ENCODE measurements at regions not wholly inside any gene's neighbourhood (a gene's known extent, or its start where the extent isn't known, plus 50 kb on each side); places are given as distances from the start of the nearest gene placed in this dataset.

DNA sequence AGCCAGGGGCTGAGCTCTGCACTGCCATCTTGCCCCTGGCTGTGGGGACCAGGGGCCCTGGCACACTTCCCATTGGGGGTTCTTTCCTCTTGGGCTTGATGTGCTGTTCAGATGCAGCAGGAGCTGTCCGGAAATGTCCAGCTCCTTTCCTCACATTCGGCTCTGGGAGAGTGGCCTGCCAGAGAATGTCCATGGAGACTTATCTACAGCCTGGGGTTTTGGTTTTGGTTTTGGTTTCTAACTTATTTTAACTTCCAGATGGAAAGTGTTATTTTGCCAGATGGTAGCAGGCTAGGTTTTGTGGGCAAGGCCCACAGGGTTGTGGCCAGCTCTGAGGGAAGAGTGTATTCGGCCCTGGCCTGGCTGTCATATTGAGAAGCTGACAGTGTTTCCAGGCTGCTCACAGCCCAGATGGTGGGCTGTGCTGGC, 177.3 kb downstream of the ANKRD30B start:
- H3K9me3 ChIP-seq (ENCODE audit: insufficient read depth, low read depth, low read length), result no peaks in the 10 kb centered on the region; the same call in 1 of the 2 replicates
- H3F3A ChIP-seq (ENCODE audit: low read depth), result no peaks in the 10 kb centered on the region
- no peaks in the 10 kb centered on the region for H4K20me1 ChIP-seq (ENCODE audit: insufficient read depth, low read length, poor library complexity, severe bottlenecking)
- H3K4me2 ChIP-seq (ENCODE audit: low read depth, low read length, poor library complexity, severe bottlenecking), result no peak overlapping the region
- no peaks in the 10 kb centered on the region for H3K27me3 ChIP-seq (ENCODE audit: insufficient read depth, low read length, poor library complexity, severe bottlenecking)
- no peaks in the 10 kb centered on the region for H3K36me3 ChIP-seq (ENCODE audit: insufficient read depth, low read length)
- H2AFZ ChIP-seq (ENCODE audit: low read length), result no peak overlapping the region
- no peak for TF ChIP-seq EZH2phosphoT487 (IDR thresholded peaks at IDR 0.05; ENCODE audit: borderline replicate concordance)
- TF ChIP-seq, protein P1, sequence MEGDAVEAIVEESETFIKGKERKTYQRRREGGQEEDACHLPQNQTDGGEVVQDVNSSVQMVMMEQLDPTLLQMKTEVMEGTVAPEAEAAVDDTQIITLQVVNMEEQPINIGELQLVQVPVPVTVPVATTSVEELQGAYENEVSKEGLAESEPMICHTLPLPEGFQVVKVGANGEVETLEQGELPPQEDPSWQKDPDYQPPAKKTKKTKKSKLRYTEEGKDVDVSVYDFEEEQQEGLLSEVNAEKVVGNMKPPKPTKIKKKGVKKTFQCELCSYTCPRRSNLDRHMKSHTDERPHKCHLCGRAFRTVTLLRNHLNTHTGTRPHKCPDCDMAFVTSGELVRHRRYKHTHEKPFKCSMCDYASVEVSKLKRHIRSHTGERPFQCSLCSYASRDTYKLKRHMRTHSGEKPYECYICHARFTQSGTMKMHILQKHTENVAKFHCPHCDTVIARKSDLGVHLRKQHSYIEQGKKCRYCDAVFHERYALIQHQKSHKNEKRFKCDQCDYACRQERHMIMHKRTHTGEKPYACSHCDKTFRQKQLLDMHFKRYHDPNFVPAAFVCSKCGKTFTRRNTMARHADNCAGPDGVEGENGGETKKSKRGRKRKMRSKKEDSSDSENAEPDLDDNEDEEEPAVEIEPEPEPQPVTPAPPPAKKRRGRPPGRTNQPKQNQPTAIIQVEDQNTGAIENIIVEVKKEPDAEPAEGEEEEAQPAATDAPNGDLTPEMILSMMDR (conservative IDR thresholded peaks at IDR 0.05; ENCODE audit: low read length), result no peak
- H3K9me2 ChIP-seq (replicated peaks; ENCODE audit: low read depth, low read length), result no peaks in the 10 kb centered on the region
- H3K9ac ChIP-seq (ENCODE audit: low read depth, low read length, poor library complexity, severe bottlenecking), result no peak overlapping the region
- no peak overlapping the region for H3K4me3 ChIP-seq (ENCODE audit: low read length, poor library complexity, severe bottlenecking)
- no peaks in the 10 kb centered on the region for H3K79me2 ChIP-seq (ENCODE audit: insufficient read depth, low read length)
- H3K4me1 ChIP-seq (ENCODE audit: insufficient read depth, low read length, poor library complexity, severe bottlenecking), result no peaks in the 10 kb centered on the region

DNA sequence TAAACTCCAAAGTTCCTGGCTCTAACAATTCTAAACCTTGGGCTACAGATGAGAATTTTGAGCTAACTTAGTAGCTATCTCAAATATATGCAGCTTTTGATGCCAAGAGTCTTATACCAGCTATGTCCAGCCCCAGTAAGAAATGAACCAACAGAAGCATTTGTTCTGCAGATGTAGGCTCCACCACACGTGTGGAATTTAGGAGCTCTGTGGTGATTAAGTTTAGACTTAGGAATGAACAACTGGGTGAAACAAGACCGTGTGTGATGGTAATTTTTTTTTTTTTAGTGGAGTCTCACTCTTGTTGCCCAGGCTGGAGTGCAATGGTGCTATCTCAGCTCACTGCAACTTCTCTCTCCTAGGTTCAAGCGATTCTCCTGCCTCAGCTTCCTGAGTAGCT, 179.7 kb downstream of the ANKRD30B start:
- Histone ChIP-seq H3K9me3 (ENCODE audit: insufficient read depth, low read depth, low read length) (peaks cover 4% of the 10 kb centered on the region; the same call in 1 of the 2 replicates), H3K4me3 (ENCODE audit: low read length, poor library complexity, severe bottlenecking) (no peak overlapping the region), H3F3A (ENCODE audit: low read depth) (no peaks in the 10 kb centered on the region), H3K4me2 (ENCODE audit: low read depth, low read length, poor library complexity, severe bottlenecking) (no peak overlapping the region), H4K20me1 (ENCODE audit: insufficient read depth, low read length, poor library complexity, severe bottlenecking) (no peaks in the 10 kb centered on the region), H3K27me3 (ENCODE audit: insufficient read depth, low read length, poor library complexity, severe bottlenecking) (no peaks in the 10 kb centered on the region), H3K9ac (ENCODE audit: low read depth, low read length, poor library complexity, severe bottlenecking) (no peak overlapping the region), H3K36me3 (ENCODE audit: insufficient read depth, low read length) (no peaks in the 10 kb centered on the region), H2AFZ (ENCODE audit: low read length) (no peak overlapping the region), H3K9me2 (replicated peaks; ENCODE audit: low read depth, low read length) (no peaks in the 10 kb centered on the region), H3K4me1 (ENCODE audit: insufficient read depth, low read length, poor library complexity, severe bottlenecking) (no peaks in the 10 kb centered on the region), H3K79me2 (ENCODE audit: insufficient read depth, low read length) (no peaks in the 10 kb centered on the region)
- TF ChIP-seq, protein P1 (conservative IDR thresholded peaks at IDR 0.05; ENCODE audit: low read length), result no peak
- no peak for TF ChIP-seq EZH2phosphoT487 (IDR thresholded peaks at IDR 0.05; ENCODE audit: borderline replicate concordance)

DNA sequence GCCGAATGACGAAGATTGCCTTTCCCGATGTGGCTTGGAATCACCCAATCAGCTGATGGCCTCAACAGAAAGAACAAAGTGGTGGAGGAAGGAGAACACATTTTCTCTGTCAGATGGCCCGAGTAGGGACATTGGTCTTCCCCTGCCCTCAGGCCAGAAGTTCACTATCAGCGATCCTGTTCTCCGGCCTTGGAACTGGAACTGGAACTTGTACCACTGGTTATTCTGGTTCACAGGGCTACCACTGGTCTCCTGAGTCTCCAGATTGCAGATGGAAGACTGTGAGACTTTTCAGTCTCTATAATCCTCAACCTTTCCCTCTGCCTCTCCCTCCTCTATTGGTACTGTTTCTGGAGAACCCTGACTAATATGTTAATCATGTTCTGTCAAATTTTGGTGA, 180.4 kb downstream of the ANKRD30B start:
- no peaks in the 10 kb centered on the region for H3K27me3 ChIP-seq (ENCODE audit: insufficient read depth, low read length, poor library complexity, severe bottlenecking)
- H3K4me3 ChIP-seq (ENCODE audit: low read length, poor library complexity, severe bottlenecking), result no peak overlapping the region
- no peaks in the 10 kb centered on the region for H3K36me3 ChIP-seq (ENCODE audit: insufficient read depth, low read length)
- no peak overlapping the region for H2AFZ ChIP-seq (ENCODE audit: low read length)
- TF ChIP-seq, protein P1 (conservative IDR thresholded peaks at IDR 0.05; ENCODE audit: low read length), result no peak
- no peak for TF ChIP-seq EZH2phosphoT487 (IDR thresholded peaks at IDR 0.05; ENCODE audit: borderline replicate concordance)
- no peak overlapping the region for H3K9ac ChIP-seq (ENCODE audit: low read depth, low read length, poor library complexity, severe bottlenecking)
- no peaks in the 10 kb centered on the region for H3K4me1 ChIP-seq (ENCODE audit: insufficient read depth, low read length, poor library complexity, severe bottlenecking)
- no peaks in the 10 kb centered on the region for H4K20me1 ChIP-seq (ENCODE audit: insufficient read depth, low read length, poor library complexity, severe bottlenecking)
- no peaks in the 10 kb centered on the region for H3K9me2 ChIP-seq (replicated peaks; ENCODE audit: low read depth, low read length)
- no peaks in the 10 kb centered on the region for H3K79me2 ChIP-seq (ENCODE audit: insufficient read depth, low read length)
- peaks cover 6% of the 10 kb centered on the region; the same call in 1 of the 2 replicates for H3K9me3 ChIP-seq (ENCODE audit: insufficient read depth, low read depth, low read length)
- H3F3A ChIP-seq (ENCODE audit: low read depth), result no peaks in the 10 kb centered on the region
- H3K4me2 ChIP-seq (ENCODE audit: low read depth, low read length, poor library complexity, severe bottlenecking), result no peak overlapping the region

Measured in Loucy (cell line).